H9 (cell line): ENCODE measurements at regions not wholly inside any gene's neighbourhood (a gene's known extent, or its start where the extent isn't known, plus 50 kb on each side); places are given as distances from the start of the nearest gene placed in this dataset.

Experiments
- DNase-seq: peaks from one replicate; pipeline ENCODE4 v3.0.0-alpha.2; 2017
- H2AFZ ChIP-seq: one replicate; pipeline ENCODE4 v1.6.1; 2013; ENCODE audit warnings: mild to moderate bottlenecking, low read length, control low read depth, moderate library complexity
- H2AK5ac ChIP-seq: 2 replicates; pipeline ENCODE4 v1.6.1; 2013; ENCODE audit warnings: low read length, control low read depth, mixed read lengths; ENCODE audit not compliant: insufficient read length
- H2BK120ac ChIP-seq: one replicate; pipeline ENCODE4 v1.6.1; 2013; ENCODE audit warnings: low read depth, mild to moderate bottlenecking, low read length, control low read depth, inconsistent platforms; ENCODE audit not compliant: poor library complexity, severe bottlenecking
- H2BK12ac ChIP-seq: 2 replicates; pipeline ENCODE4 v1.6.1; 2013; ENCODE audit warnings: low read length, control low read depth, mixed read lengths, low read depth; ENCODE audit not compliant: insufficient read length
- H2BK15ac ChIP-seq: 2 replicates; pipeline ENCODE4 v1.6.1; 2013; ENCODE audit warnings: low read depth, low read length, control low read depth
- H2BK20ac ChIP-seq: one replicate; pipeline ENCODE4 v1.6.1; 2013; ENCODE audit warnings: low read depth, mild to moderate bottlenecking, low read length, control low read depth, inconsistent platforms; ENCODE audit not compliant: poor library complexity, severe bottlenecking
- H2BK5ac ChIP-seq: 2 replicates; pipeline ENCODE4 v1.6.1; 2013; ENCODE audit warnings: low read length, control low read depth, mixed read lengths; ENCODE audit not compliant: insufficient read length
- H3K14ac ChIP-seq: 2 replicates; pipeline ENCODE4 v1.6.1; 2013; ENCODE audit warnings: low read length, control low read depth; ENCODE audit not compliant: insufficient read depth
- H3K18ac ChIP-seq: 2 replicates; pipeline ENCODE4 v1.6.1; 2013; ENCODE audit warnings: low read depth, mild to moderate bottlenecking, mixed read lengths, low read length, control low read depth; ENCODE audit not compliant: insufficient read length
- H3K23ac ChIP-seq: 2 replicates; pipeline ENCODE4 v1.6.1; 2013; ENCODE audit warnings: low read length, control low read depth, mixed read lengths, low read depth; ENCODE audit not compliant: insufficient read length
- H3K23me2 ChIP-seq: 2 replicates; pipeline ENCODE4 v1.6.1; 2013; ENCODE audit warnings: low read depth, mild to moderate bottlenecking, mixed read lengths, low read length, control low read depth; ENCODE audit not compliant: insufficient read length, poor library complexity, severe bottlenecking
- H3K27ac ChIP-seq: 2 replicates; pipeline ENCODE4 v1.5.1; 2013; ENCODE audit warnings: low read length, control low read depth, mixed read lengths, low read depth; ENCODE audit not compliant: insufficient read length
- H3K27me3 ChIP-seq: 2 replicates; pipeline ENCODE4 v1.6.1; 2013; ENCODE audit warnings: low read length, control low read depth, inconsistent platforms; ENCODE audit not compliant: insufficient read depth
- H3K4ac ChIP-seq: 2 replicates; pipeline ENCODE4 v1.6.1; 2013; ENCODE audit warnings: low read depth, mild to moderate bottlenecking, control low read depth, inconsistent platforms, low read length, moderate library complexity
- H3K4me1 ChIP-seq: 2 replicates; pipeline ENCODE4 v1.6.1; 2013; ENCODE audit warnings: low read length, control low read depth, inconsistent platforms; ENCODE audit not compliant: insufficient read depth
- H3K4me2 ChIP-seq: 2 replicates; pipeline ENCODE4 v1.6.1; 2013; ENCODE audit warnings: low read length, control low read depth, mixed read lengths; ENCODE audit not compliant: insufficient read length, insufficient read depth
- H3K56ac ChIP-seq: 2 replicates; pipeline ENCODE4 v1.6.1; 2013; ENCODE audit warnings: low read depth, mild to moderate bottlenecking, mixed read lengths, low read length, control low read depth; ENCODE audit not compliant: insufficient read length
- H3K79me1 ChIP-seq: 2 replicates; pipeline ENCODE4 v1.6.1; 2013; ENCODE audit warnings: low read depth, mild to moderate bottlenecking, moderate library complexity, low read length, control low read depth, inconsistent platforms; ENCODE audit not compliant: insufficient read depth, poor library complexity, severe bottlenecking
- H3K79me2 ChIP-seq: 2 replicates; pipeline ENCODE4 v1.6.1; 2013; ENCODE audit warnings: low read length, control low read depth, inconsistent platforms; ENCODE audit not compliant: insufficient read depth
- H3K9ac ChIP-seq: 2 replicates; pipeline ENCODE4 v1.6.1; 2013; ENCODE audit warnings: low read length, control low read depth, mixed read lengths; ENCODE audit not compliant: insufficient read length; ENCODE audit errors: extremely low read depth
- H3K9me3 ChIP-seq: one replicate; pipeline ENCODE4 v1.6.1; 2013; ENCODE audit warnings: low read depth, low read length, inconsistent platforms; ENCODE audit not compliant: control insufficient read depth
- H3T11ph ChIP-seq: one replicate; pipeline ENCODE4 v1.6.1; 2013; ENCODE audit warnings: mild to moderate bottlenecking, low read length, control low read depth, inconsistent platforms
- H4K20me1 ChIP-seq: one replicate; pipeline ENCODE4 v1.6.1; 2013; ENCODE audit not compliant: control insufficient read depth, insufficient read length, insufficient read depth
- H4K5ac ChIP-seq: 2 replicates; pipeline ENCODE4 v1.6.1; 2013; ENCODE audit warnings: low read depth, mild to moderate bottlenecking, mixed read lengths, low read length, control low read depth; ENCODE audit not compliant: insufficient read length
- H4K8ac ChIP-seq: replicated peaks from 2 replicates; pipeline ENCODE4 v1.6.1; 2013; ENCODE audit warnings: low read length, control low read depth, mixed read lengths, low read depth; ENCODE audit not compliant: insufficient read length
- H4K91ac ChIP-seq: 2 replicates; pipeline ENCODE4 v1.6.1; 2013; ENCODE audit warnings: low read depth, mild to moderate bottlenecking, moderate library complexity, mixed read lengths, low read length, control low read depth; ENCODE audit not compliant: insufficient read length
- H3K27ac Mint-ChIP-seq, 3 experiments: 2 replicates in 2 of 3; 3 replicates in 1 of 3; pipeline ENCODE4 v1.8.0; 2020 to 2021; ENCODE audit warnings: mixed read lengths in 3 of 3, mild to moderate bottlenecking in 1 of 3, moderate library complexity in 1 of 3
- H3K27me3 Mint-ChIP-seq: 2 replicates; pipeline ENCODE4 v1.8.0; 2021; ENCODE audit warnings: low read depth, mild to moderate bottlenecking, moderate library complexity, mixed read lengths
- H3K36me3 Mint-ChIP-seq, 3 experiments: 2 replicates in 2 of 3; 3 replicates in 1 of 3; pipeline ENCODE4 v1.8.0; 2020 to 2021; ENCODE audit warnings: low read depth in 3 of 3, mixed read lengths in 3 of 3; ENCODE audit not compliant: insufficient read depth in 1 of 3
- H3K4me1 Mint-ChIP-seq, 2 experiments: 2 replicates each; pipeline ENCODE4 v1.8.0; 2020; ENCODE audit warnings: mixed read lengths in 2 of 2
- H3K4me3 Mint-ChIP-seq, 2 experiments: 2 replicates in 1 of 2; 3 replicates in 1 of 2; pipeline ENCODE4 v1.8.0; 2020 to 2021; ENCODE audit warnings: mild to moderate bottlenecking in 2 of 2, mixed read lengths in 2 of 2, moderate library complexity in 1 of 2
- H3K9me3 Mint-ChIP-seq, 2 experiments: 2 replicates in 1 of 2; 3 replicates in 1 of 2; pipeline ENCODE4 v1.8.0; 2020; ENCODE audit warnings: mild to moderate bottlenecking in 2 of 2, mixed read lengths in 2 of 2, moderate library complexity in 1 of 2
- WGBS: extraction: QIAGEN DNeasy Blood & Tissue Kit; methylation state at CpG from one replicate; pipeline ENCODE4 v1.1.7; 2013; ENCODE audit warnings: missing lambda C conversion rate, low lambda C conversion rate, mixed read lengths; ENCODE audit not compliant: insufficient read length; ENCODE audit errors: extremely low coverage; 5-methylcytosine and 5-hydroxymethylcytosine counted together
- TF ChIP-seq, protein P1 (sequence below): fragments of 200-600 bp; sonication (generic); conservative IDR thresholded peaks from 3 replicates; pipeline ENCODE4 v1.8.0; 2021; ENCODE audit warnings: antibody characterized with exemption, mild to moderate bottlenecking

- no peaks in the 10 kb centered on the region for H3K27me3 Mint-ChIP-seq
- H2BK5ac ChIP-seq: no peak overlapping the region
- no peak overlapping the region for H3K9ac ChIP-seq
- no peak overlapping the region for H3K56ac ChIP-seq
- H3K4me2 ChIP-seq: no peak overlapping the region
- H2AK5ac ChIP-seq: no peak overlapping the region
- no peaks in the 10 kb centered on the region for H3K79me2 ChIP-seq
- no peak overlapping the region for H2AFZ ChIP-seq
- no peak overlapping the region for H2BK15ac ChIP-seq
- no peaks in the 10 kb centered on the region for H3K23me2 ChIP-seq
- H4K91ac ChIP-seq: no peak overlapping the region
- H3K9me3 Mint-ChIP-seq: peaks cover 0 to 7% of the 10 kb centered on the region in 2 experiments; a peak in 2 of 5 replicates
- no peaks in the 10 kb centered on the region; a peak in 1 of 7 replicates for H3K36me3 Mint-ChIP-seq
- H3K23ac ChIP-seq: no peak overlapping the region
- no peaks in the 10 kb centered on the region for H4K20me1 ChIP-seq
- no peaks in the 10 kb centered on the region for H3K27me3 ChIP-seq
- TF ChIP-seq, protein P1, sequence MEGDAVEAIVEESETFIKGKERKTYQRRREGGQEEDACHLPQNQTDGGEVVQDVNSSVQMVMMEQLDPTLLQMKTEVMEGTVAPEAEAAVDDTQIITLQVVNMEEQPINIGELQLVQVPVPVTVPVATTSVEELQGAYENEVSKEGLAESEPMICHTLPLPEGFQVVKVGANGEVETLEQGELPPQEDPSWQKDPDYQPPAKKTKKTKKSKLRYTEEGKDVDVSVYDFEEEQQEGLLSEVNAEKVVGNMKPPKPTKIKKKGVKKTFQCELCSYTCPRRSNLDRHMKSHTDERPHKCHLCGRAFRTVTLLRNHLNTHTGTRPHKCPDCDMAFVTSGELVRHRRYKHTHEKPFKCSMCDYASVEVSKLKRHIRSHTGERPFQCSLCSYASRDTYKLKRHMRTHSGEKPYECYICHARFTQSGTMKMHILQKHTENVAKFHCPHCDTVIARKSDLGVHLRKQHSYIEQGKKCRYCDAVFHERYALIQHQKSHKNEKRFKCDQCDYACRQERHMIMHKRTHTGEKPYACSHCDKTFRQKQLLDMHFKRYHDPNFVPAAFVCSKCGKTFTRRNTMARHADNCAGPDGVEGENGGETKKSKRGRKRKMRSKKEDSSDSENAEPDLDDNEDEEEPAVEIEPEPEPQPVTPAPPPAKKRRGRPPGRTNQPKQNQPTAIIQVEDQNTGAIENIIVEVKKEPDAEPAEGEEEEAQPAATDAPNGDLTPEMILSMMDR: no peak
- no peak overlapping the region for H3K18ac ChIP-seq
- no peak overlapping the region for H2BK120ac ChIP-seq
- WGBS: no CpG with 5 or more reads among the region's 1 CpG
- H3K4me3 Mint-ChIP-seq: no peak overlapping the region
- no peaks in the 10 kb centered on the region for H3K4me1 Mint-ChIP-seq
- H3T11ph ChIP-seq: no peak overlapping the region
- no peak overlapping the region for H3K27ac Mint-ChIP-seq
- no peak overlapping the region for H4K5ac ChIP-seq
- no peak overlapping the region for H3K4ac ChIP-seq
- H2BK12ac ChIP-seq: no peak overlapping the region
- H3K9me3 ChIP-seq: no peaks in the 10 kb centered on the region
- no peak for DNase-seq
- no peak overlapping the region for H2BK20ac ChIP-seq
- H3K27ac ChIP-seq: no peak overlapping the region
- H3K4me1 ChIP-seq: no peaks in the 10 kb centered on the region
- no peaks in the 10 kb centered on the region for H3K79me1 ChIP-seq
- no peak overlapping the region for H4K8ac ChIP-seq
- no peak overlapping the region for H3K14ac ChIP-seq
These were observed 584.4 kb downstream of the PKHD1 start for GRCh38 chr6:51502996-51503395.
